Endothelial cell (in vitro differentiated cells): ENCODE measurements at regions not wholly inside any gene's neighbourhood (a gene's known extent, or its start where the extent isn't known, plus 50 kb on each side); places are given as distances from the start of the nearest gene placed in this dataset.

ENCODE experiments used
- DNase-seq: peaks from one replicate; pipeline ENCODE4 v3.0.0; 2021; ENCODE audit warnings: low spot score
- H3K27ac Mint-ChIP-seq: one replicate; pipeline ENCODE4 v1.8.0; 2021; ENCODE audit warnings: mixed read lengths, inconsistent platforms; ENCODE audit not compliant: unreplicated experiment
- H3K27me3 Mint-ChIP-seq: one replicate; pipeline ENCODE4 v1.8.0; 2021; ENCODE audit warnings: mild to moderate bottlenecking, moderate library complexity, mixed read lengths, inconsistent platforms; ENCODE audit not compliant: unreplicated experiment
- H3K36me3 Mint-ChIP-seq: one replicate; pipeline ENCODE4 v1.8.0; 2021; ENCODE audit warnings: mild to moderate bottlenecking, low read depth, mixed read lengths, inconsistent platforms; ENCODE audit not compliant: unreplicated experiment
- H3K4me1 Mint-ChIP-seq: one replicate; pipeline ENCODE4 v1.8.0; 2021; ENCODE audit warnings: mild to moderate bottlenecking, mixed read lengths, inconsistent platforms; ENCODE audit not compliant: unreplicated experiment
- H3K4me3 Mint-ChIP-seq: one replicate; pipeline ENCODE4 v1.8.0; 2021; ENCODE audit warnings: mild to moderate bottlenecking, mixed read lengths, inconsistent platforms; ENCODE audit not compliant: unreplicated experiment
- H3K9me3 Mint-ChIP-seq: one replicate; pipeline ENCODE4 v1.8.0; 2021; ENCODE audit warnings: mixed read lengths, inconsistent platforms; ENCODE audit not compliant: unreplicated experiment
- TF ChIP-seq, protein P1 (sequence below): fragments of 200-600 bp; sonication (generic); IDR thresholded peaks from one replicate; pipeline ENCODE4 v1.5.0; 2021; ENCODE audit warnings: antibody characterized with exemption; ENCODE audit not compliant: unreplicated experiment

GRCh38 chr18:78771496-78772359 lies 207.9 kb upstream of the SALL3 start:
- peaks cover 34% of the 10 kb centered on the region for H3K9me3 Mint-ChIP-seq
- no peak for DNase-seq
- peaks cover 16% of the 10 kb centered on the region for H3K36me3 Mint-ChIP-seq
- TF ChIP-seq, protein P1, sequence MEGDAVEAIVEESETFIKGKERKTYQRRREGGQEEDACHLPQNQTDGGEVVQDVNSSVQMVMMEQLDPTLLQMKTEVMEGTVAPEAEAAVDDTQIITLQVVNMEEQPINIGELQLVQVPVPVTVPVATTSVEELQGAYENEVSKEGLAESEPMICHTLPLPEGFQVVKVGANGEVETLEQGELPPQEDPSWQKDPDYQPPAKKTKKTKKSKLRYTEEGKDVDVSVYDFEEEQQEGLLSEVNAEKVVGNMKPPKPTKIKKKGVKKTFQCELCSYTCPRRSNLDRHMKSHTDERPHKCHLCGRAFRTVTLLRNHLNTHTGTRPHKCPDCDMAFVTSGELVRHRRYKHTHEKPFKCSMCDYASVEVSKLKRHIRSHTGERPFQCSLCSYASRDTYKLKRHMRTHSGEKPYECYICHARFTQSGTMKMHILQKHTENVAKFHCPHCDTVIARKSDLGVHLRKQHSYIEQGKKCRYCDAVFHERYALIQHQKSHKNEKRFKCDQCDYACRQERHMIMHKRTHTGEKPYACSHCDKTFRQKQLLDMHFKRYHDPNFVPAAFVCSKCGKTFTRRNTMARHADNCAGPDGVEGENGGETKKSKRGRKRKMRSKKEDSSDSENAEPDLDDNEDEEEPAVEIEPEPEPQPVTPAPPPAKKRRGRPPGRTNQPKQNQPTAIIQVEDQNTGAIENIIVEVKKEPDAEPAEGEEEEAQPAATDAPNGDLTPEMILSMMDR: no peak
- no peak overlapping the region for H3K4me3 Mint-ChIP-seq
- H3K4me1 Mint-ChIP-seq: no peaks in the 10 kb centered on the region
- peaks cover 15% of the 10 kb centered on the region for H3K27me3 Mint-ChIP-seq
- no peak overlapping the region for H3K27ac Mint-ChIP-seq

DNA sequence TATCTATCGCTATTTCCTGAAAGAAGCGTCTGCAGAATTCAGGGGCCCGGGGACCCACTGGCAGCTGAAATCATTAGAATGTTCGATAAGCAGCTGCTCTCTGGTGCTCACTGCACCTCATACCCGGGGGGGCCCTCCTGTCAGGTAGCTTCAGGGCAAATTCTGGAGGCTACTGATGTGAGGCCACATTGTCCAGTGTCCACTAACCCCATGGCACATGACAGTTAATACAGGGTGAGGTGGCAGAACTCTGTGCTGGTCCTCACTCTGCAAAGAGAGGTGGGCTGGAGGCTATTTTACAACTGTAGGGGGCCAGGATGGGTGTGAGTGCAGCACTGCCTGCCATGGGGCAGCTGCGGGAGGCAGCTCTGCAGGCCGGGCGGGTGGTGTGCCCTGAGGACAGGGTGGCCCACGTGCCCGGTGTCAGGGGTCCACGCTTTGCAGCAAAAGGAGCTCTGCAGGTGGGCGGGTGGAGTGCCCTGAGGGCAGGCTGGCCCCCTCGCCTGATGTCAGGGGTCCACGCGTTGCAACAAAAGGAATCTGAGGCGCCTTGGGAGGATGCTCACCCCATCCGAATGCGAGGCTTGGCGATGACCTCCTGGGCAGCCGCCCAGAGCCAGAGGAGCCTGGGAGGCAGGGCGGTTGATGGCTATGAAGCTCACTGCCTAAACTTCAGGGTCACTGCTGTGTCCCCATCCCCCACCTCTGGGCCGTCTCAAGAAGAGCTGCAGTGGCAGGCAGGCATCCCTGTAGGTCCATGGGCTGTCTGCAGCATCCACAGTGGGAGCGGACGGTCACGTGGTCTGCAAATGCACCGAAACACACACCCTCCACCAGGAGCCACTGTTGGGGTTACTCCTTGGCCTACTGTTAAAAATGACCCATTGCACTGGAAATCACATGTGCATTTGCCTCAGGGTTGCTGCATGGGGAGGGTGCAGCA lies 207.0 kb upstream of the SALL3 start:
- TF ChIP-seq, protein P1: no peak
- DNase-seq: no peak
- Mint-ChIP-seq H3K27ac (no peak overlapping the region), H3K27me3 (peaks cover 15% of the 10 kb centered on the region), H3K9me3 (peaks cover 38% of the 10 kb centered on the region), H3K4me3 (no peak overlapping the region), H3K36me3 (peaks cover 16% of the 10 kb centered on the region), H3K4me1 (no peaks in the 10 kb centered on the region)

DNA sequence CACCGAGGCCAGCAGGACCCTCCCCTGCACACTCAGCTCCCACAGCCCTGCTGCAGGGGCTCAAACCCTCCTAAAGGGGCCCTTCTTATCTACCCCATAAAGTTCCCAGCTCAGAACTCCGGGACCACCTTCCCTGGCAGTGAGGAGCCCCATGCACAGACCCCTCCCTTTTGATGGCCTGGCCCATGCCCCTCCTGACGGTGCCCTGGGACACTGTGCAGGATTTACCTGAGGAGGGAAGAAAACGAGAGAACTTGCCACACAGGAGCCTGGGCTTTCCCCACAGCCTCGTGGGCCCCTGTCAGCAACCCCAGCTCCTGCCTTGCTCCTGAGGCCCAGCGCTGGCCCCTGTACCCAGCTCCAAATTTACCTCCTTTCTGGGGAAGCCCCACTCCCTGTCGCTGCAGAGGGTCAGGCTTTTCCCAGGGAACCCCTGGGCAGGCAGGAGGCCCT lies 206.3 kb upstream of the SALL3 start:
- Mint-ChIP-seq H3K9me3 (peaks cover 39% of the 10 kb centered on the region), H3K4me1 (no peaks in the 10 kb centered on the region), H3K27me3 (peaks cover 15% of the 10 kb centered on the region), H3K4me3 (no peak overlapping the region), H3K36me3 (peaks cover 14% of the 10 kb centered on the region), H3K27ac (no peak overlapping the region)
- TF ChIP-seq, protein P1: no peak
- no peak for DNase-seq

DNA sequence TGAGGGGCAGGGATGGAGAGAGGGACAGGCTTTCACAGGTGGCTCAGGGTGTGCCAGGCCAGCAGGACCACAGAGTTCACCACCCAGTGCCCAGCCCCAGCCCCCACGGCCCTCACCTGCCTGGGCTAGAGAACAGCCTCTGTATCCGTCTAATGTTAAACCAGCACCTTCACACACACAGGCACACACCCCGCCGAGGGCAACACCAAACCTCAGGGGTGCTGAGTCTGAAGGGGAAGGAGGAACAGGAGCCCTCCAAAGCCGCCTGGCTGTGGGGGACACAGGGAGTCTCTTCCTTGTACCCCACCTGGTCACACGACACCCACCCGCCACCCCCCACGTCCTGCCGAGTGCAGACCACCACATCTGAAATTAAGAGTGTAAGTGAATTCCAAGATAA lies 205.8 kb upstream of the SALL3 start:
- Mint-ChIP-seq H3K4me1 (no peaks in the 10 kb centered on the region), H3K9me3 (peaks cover 35% of the 10 kb centered on the region), H3K4me3 (no peak overlapping the region), H3K36me3 (peaks cover 9% of the 10 kb centered on the region), H3K27ac (no peak overlapping the region), H3K27me3 (peaks cover 15% of the 10 kb centered on the region)
- TF ChIP-seq, protein P1: no peak
- DNase-seq: no peak
